GM18907 (cell line): ENCODE measurements at regions not wholly inside any gene's neighbourhood (a gene's known extent, or its start where the extent isn't known, plus 50 kb on each side); places are given as distances from the start of the nearest gene placed in this dataset.
"Not testable (repeated sequence)": the region's sequence is repeated elsewhere in the genome, so short reads cannot be mapped to it uniquely, and the experiment has no call there.

Experiments used
- ATAC-seq: cut with Tn5 transposase; IDR thresholded peaks from one replicate; pipeline ENCODE4 v1.9.1; 2021; ENCODE audit warnings: mild to moderate bottlenecking, moderate library complexity; ENCODE audit not compliant: unreplicated experiment

DNA sequence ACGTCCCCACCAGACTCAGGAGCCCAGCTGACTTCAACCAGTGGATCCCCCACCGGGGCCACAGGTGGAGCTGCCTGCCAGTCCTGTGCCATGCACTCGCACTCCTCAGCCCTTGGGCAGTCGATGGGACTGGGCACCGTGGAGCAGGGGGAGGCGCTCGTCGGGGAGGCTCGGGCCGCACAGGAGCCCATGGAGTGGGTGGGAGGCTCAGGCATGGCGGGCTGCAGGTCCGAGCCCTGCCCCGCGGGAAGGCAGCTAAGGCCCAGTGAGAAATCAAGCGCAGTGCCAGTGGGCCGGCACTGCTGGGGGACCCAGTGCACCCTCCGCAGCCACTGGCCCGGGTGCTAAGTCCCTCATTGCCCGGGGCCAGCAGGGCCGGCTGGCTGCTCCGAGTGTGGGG, 52.3 kb upstream of the LRRC30 start:
- not testable (repeated sequence) for ATAC-seq

DNA sequence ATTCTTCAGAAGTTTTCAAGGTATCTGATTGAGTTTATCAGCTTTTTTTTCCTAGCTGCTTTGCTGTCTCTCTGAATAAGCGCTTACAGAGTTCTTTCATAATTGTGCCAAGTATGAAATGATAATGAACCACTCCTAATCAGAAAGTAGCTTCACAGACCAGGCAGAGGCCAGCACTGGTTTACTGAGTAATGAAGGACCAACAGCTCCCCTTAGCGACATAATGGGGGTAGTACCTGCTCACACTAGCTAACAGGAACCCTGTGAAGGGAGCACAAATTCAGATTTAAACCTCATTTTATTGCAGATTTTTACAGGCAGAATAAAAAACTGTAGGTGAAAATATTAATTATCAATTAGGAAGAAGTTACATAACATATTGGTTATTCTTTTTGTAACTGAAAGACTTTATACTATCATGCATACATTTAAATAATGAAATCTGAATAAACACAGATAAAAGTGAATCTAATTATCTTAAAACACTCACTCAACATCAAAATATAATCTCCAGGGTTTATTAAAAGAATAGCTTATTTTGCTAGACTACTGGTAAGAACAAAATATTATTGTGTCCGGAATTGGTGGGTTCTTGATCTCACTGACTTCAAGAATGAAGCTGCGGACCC, 53.7 kb upstream of the LRRC30 start:
- peak; percentile 81 for ATAC-seq

GRCh38 chr18:7174344-7175095, 56.4 kb upstream of the LRRC30 start:
- no peak for ATAC-seq

DNA sequence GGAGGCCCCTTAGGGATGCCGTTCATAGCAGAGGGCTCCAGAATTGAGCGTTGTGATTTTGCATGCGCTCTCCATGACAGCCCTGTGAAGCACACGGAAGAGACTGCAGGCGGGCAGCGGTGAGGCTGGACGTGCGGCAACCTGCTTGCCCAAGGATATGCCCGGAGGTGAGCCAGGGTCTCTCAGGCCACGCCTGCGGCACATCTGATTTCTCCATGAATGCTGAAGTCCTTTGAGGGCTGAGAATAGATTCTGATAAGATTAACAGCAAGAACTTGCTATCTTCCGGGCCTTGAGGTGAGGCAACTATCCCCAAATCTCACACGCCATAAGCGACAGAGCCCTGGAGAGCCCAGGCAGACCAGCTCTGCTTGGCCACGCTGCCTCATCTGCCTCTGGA, 55.6 kb upstream of the LAMA1 start:
- ATAC-seq, result no peak

DNA sequence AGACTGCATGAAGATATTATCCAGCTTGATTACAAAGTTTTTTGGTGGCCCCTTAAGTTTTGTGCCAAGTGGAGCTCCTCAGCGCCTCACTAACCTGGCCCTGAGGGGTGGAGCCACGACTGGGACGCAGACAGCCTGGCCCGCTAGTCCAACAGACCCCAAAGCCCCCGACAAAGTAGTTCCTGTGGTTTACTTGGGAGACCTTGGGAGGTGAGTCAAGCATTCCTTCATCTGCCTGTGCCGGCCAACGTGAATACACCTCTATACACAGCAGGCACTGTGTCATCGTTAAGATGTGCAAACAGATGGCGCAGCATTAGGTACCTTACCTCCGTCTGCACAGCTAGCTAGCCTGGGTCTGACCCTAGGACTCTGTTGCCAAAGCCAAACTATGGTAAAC, 55.0 kb upstream of the LAMA1 start:
- ATAC-seq, result no peak

DNA sequence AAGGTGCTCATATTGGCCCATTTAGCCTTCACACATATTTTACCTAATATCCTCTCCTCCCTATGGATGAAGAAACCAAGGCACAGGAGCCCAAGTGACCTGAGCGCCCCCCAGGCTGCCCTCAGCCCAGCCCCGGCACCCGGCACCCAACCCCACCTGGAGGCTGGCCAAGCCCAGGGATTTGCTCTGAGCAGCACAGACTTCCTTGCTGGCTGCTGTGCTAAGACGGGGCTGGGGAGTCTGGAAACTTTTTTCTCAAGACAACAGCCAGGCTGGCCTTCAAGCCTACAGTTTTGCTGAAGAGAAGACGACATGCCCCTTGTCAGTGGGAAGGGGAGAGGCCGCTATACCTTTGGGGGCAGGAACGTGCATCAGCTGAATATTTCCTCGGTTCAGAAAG, 52.7 kb upstream of the LAMA1 start:
- no peak for ATAC-seq

GRCh38 chr18:7169601-7170000, 52.0 kb upstream of the LAMA1 start:
- ATAC-seq, result no peak

GRCh38 chr18:7168408-7168807, 50.8 kb upstream of the LAMA1 start:
- ATAC-seq, result no peak
